Lung (tissue), 11 donors: ENCODE measurements at regions not wholly inside any gene's neighbourhood (a gene's known extent, or its start where the extent isn't known, plus 50 kb on each side); places are given as distances from the start of the nearest gene placed in this dataset.
A peak's percentile ranks its signal among the peaks of the same experiment; 100 is the strongest.

Experiments used
- ATAC-seq: fragments of 200-7000 bp; cut with Tn5 transposase; one replicate; pipeline ENCODE4 v1.9.1; 2020; ENCODE audit warnings: moderate number of reproducible peaks; ENCODE audit not compliant: insufficient read depth, low FRiP score
- DNase-seq, 3 donors: peaks; one replicate each; pipeline ENCODE4 v3.0.0-alpha.2; 2013 to 2017
- H3K27ac ChIP-seq, 2 donors: one replicate each; pipeline ENCODE4 v1.5.1; 2013; ENCODE audit warnings: mild to moderate bottlenecking in 2 of 2, moderate library complexity in 2 of 2, control low read depth in 1 of 2, inconsistent platforms in 1 of 2, low read depth in 1 of 2, low read length in 1 of 2
- H3K27me3 ChIP-seq, 3 donors: one replicate each; pipeline ENCODE4 v1.5.1; 2013; ENCODE audit warnings: low read length in 2 of 3; ENCODE audit not compliant: control insufficient read depth in 3 of 3, insufficient read depth in 3 of 3
- H3K36me3 ChIP-seq, 4 donors: one replicate each; pipeline ENCODE4 v1.5.1; 2013; ENCODE audit warnings: low read length in 4 of 4, mild to moderate bottlenecking in 1 of 4, moderate library complexity in 1 of 4; ENCODE audit not compliant: control insufficient read depth in 4 of 4, insufficient read depth in 4 of 4
- H3K4me1 ChIP-seq, 5 donors: one replicate each; pipeline ENCODE4 v1.5.1; 2013; ENCODE audit warnings: low read length in 5 of 5, mild to moderate bottlenecking in 2 of 5, moderate library complexity in 1 of 5; ENCODE audit not compliant: control insufficient read depth in 5 of 5, insufficient read depth in 5 of 5
- H3K4me3 ChIP-seq: one replicate; pipeline ENCODE4 v1.5.1; 2013; ENCODE audit warnings: mild to moderate bottlenecking, control low read depth, moderate library complexity
- H3K9ac ChIP-seq, 2 donors: one replicate each; pipeline ENCODE4 v1.5.1; 2013; ENCODE audit warnings: low read length in 2 of 2, control low read depth in 1 of 2; ENCODE audit not compliant: insufficient read depth in 1 of 2
- H3K9me3 ChIP-seq, 4 donors: one replicate each; pipeline ENCODE4 v1.5.1; 2013; ENCODE audit warnings: low read length in 3 of 4, mild to moderate bottlenecking in 1 of 4, moderate library complexity in 1 of 4; ENCODE audit not compliant: control insufficient read depth in 4 of 4, insufficient read depth in 3 of 4
- CTCF ChIP-seq: IDR thresholded peaks from 2 replicates; pipeline ENCODE4 v1.5.1; 2012; ENCODE audit warnings: mild to moderate bottlenecking; ENCODE audit errors: control extremely low read depth, extremely low read depth
- WGBS, 2 donors: extraction: QIAGEN DNeasy Blood & Tissue Kit; methylation state at CpG; one replicate each; pipeline ENCODE4 v1.1.7; 2013; 5-methylcytosine and 5-hydroxymethylcytosine counted together
- donor health status: control.
- donor health status: control.
- donor health status: Bipolar disorder and iron deficiency.
- donor health status: healthy.
- donor health status: DM: yes; HTN: yes; CAD: no.

DNA sequence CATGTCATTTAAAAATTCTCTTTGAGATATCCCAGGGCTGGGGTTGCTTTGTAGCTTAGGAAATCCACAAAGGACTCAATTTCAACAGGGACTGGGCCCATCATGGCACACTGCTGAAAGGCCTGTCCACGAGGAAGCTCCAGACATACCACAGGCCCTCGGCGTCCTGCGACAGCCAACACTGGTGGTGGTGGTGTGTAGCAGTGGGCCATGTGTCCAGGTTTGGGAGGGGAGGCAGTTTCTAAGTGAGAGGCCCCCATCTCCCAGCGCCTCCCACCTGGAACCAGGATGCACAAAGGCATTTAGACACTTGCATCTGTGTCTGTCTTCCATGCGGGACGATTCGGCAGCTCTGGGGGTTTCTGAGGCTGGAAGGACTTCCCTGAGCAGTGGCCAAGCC, 65.2 kb upstream of the ZNF423 start:
- 92 to 96% methylated on average over 8 of the region's 8 CpGs for WGBS, 2 donors
- no peaks in the 10 kb centered on the region for H3K9me3 ChIP-seq

GRCh38 chr16:49921791-49922456, 66.0 kb upstream of the ZNF423 start:
- peak; percentile 79 to 84 (median 79) for DNase-seq
- no peak for ATAC-seq

More for the DNA sequence above, 65.2 kb upstream of the ZNF423 start:
- TF ChIP-seq CTCF = no peak
- Histone ChIP-seq H3K36me3 (no peaks in the 10 kb centered on the region), H3K4me1 (no peaks in the 10 kb centered on the region), H3K27ac (no peak overlapping the region), H3K4me3 (no peak overlapping the region), H3K27me3 (no peaks in the 10 kb centered on the region), H3K9ac (no peak overlapping the region)
- DNase-seq = no peak
- no peak for ATAC-seq

GRCh38 chr16:49923411-49923810, 67.5 kb upstream of the ZNF423 start:
- Histone ChIP-seq H3K36me3 (no peaks in the 10 kb centered on the region), H3K9me3 (no peaks in the 10 kb centered on the region), H3K4me3 (no peak overlapping the region), H3K4me1 (peaks cover 0 to 4% (median 0%) of the 10 kb centered on the region in 5 donors), H3K9ac (no peak overlapping the region), H3K27me3 (no peaks in the 10 kb centered on the region), H3K27ac (no peak overlapping the region)
- WGBS, 2 donors = 91 to 95% methylated on average over 12 of the region's 12 CpGs
- ATAC-seq (no peak), DNase-seq (no peak)
- no peak for TF ChIP-seq CTCF

More at GRCh38 chr16:49921791-49922456, 66.0 kb upstream of the ZNF423 start:
- Histone ChIP-seq H3K27ac (no peak overlapping the region), H3K9me3 (no peaks in the 10 kb centered on the region), H3K9ac (no peak overlapping the region), H3K4me3 (no peak overlapping the region), H3K4me1 (no peaks in the 10 kb centered on the region), H3K36me3 (no peaks in the 10 kb centered on the region), H3K27me3 (no peaks in the 10 kb centered on the region)
- 31 to 32% methylated on average over 6 of the region's 6 CpGs for WGBS, 2 donors
- TF ChIP-seq CTCF = peak; percentile 24

DNA sequence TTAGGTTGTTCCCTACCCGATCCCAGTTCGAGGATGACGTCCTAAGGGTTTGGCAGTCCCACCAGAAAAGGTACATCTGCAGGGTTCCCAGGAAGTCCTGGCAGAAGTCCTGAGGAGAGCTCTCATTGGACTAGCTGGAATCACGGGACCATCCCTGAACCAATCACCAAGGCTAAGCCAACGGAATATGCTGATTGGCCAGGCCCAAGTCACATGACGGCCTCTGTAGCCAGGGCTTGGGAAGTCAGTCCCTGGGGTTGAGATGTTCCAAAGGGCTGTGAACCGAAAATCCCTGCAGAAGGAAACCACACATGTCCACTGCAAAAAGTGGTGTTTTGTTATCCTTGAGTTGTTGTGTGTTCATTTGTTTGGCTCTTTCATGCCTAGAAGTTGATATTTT, 68.2 kb upstream of the ZNF423 start:
- 91 to 94% methylated on average over 7 of the region's 7 CpGs for WGBS, 2 donors
- no peak for TF ChIP-seq CTCF
- no peaks in the 10 kb centered on the region for H3K27me3 ChIP-seq
- DNase-seq = no peak
- H3K9ac ChIP-seq = no peak overlapping the region
- ATAC-seq = no peak
- no peaks in the 10 kb centered on the region for H3K36me3 ChIP-seq
- H3K4me1 ChIP-seq = peaks cover 0 to 4% (median 0%) of the 10 kb centered on the region in 5 donors
- H3K27ac ChIP-seq = no peak overlapping the region
- no peak overlapping the region for H3K4me3 ChIP-seq
- no peaks in the 10 kb centered on the region for H3K9me3 ChIP-seq
